ENCODE measurements at regions not wholly inside any gene's neighbourhood (a gene's known extent, or its start where the extent isn't known, plus 50 kb on each side); places are given as distances from the start of the nearest gene placed in this dataset.

- TF ChIP-seq EZH2 (optimal IDR thresholded peaks at IDR 0.05; ENCODE audit: low read depth, low read length) (no peak), EZH2phosphoT487 (IDR thresholded peaks at IDR 0.05; ENCODE audit: low read length) (no peak)
- DNase-seq, result no peak
These were observed 79.8 kb downstream of the RHOB start for GRCh38 chr2:20526708-20527107.

GRCh38 chr2:20528713-20529112 is 81.8 kb downstream of the RHOB start:
- no peaks in the 10 kb centered on the region for H3K9me3 ChIP-seq (replicated peaks; ENCODE audit: insufficient read depth, low read length)
- H3F3A ChIP-seq (ENCODE audit: insufficient read depth, low read length), result no peaks in the 10 kb centered on the region

More at GRCh38 chr2:20526708-20527107, 79.8 kb downstream of the RHOB start:
- Histone ChIP-seq H3K4me2 (ENCODE audit: low read depth, low read length) (no peak overlapping the region), H3K9ac (ENCODE audit: low read length) (no peak overlapping the region), H3K9me2 (replicated peaks; ENCODE audit: insufficient read depth, low read length) (no peaks in the 10 kb centered on the region), H3K27ac (ENCODE audit: low read length) (no peak overlapping the region), H3F3A (ENCODE audit: insufficient read depth, low read length) (no peaks in the 10 kb centered on the region), H3K4me3 (ENCODE audit: low read length) (no peak overlapping the region), H3K79me2 (ENCODE audit: low read length) (no peaks in the 10 kb centered on the region), H3K27me3 (replicated peaks; ENCODE audit: insufficient read depth, low read length) (no peaks in the 10 kb centered on the region), H3K9me3 (replicated peaks; ENCODE audit: insufficient read depth, low read length) (no peaks in the 10 kb centered on the region), H3K36me3 (replicated peaks; ENCODE audit: insufficient read depth, low read length) (no peaks in the 10 kb centered on the region), H2AFZ (ENCODE audit: low read length) (no peak overlapping the region), H3K4me1 (ENCODE audit: low read length) (peaks cover 6% of the 10 kb centered on the region; the same call in 1 of the 2 replicates), H4K20me1 (ENCODE audit: insufficient read depth, low read length) (no peaks in the 10 kb centered on the region)

GRCh38 chr2:20530520-20530919 is 83.6 kb downstream of the RHOB start:
- H3K79me2 ChIP-seq (ENCODE audit: low read length), result no peaks in the 10 kb centered on the region
- H3K27ac ChIP-seq (ENCODE audit: low read length), result no peak overlapping the region
- H3F3A ChIP-seq (ENCODE audit: insufficient read depth, low read length), result no peaks in the 10 kb centered on the region
- DNase-seq, result no peak
- no peaks in the 10 kb centered on the region for H3K9me2 ChIP-seq (replicated peaks; ENCODE audit: insufficient read depth, low read length)
- H3K36me3 ChIP-seq (replicated peaks; ENCODE audit: insufficient read depth, low read length), result no peaks in the 10 kb centered on the region
- H3K4me2 ChIP-seq (ENCODE audit: low read depth, low read length), result no peak overlapping the region
- no peaks in the 10 kb centered on the region for H3K4me1 ChIP-seq (ENCODE audit: low read length)
- no peaks in the 10 kb centered on the region for H3K9me3 ChIP-seq (replicated peaks; ENCODE audit: insufficient read depth, low read length)
- H4K20me1 ChIP-seq (ENCODE audit: insufficient read depth, low read length), result no peaks in the 10 kb centered on the region
- no peak overlapping the region for H3K4me3 ChIP-seq (ENCODE audit: low read length)
- no peaks in the 10 kb centered on the region for H3K27me3 ChIP-seq (replicated peaks; ENCODE audit: insufficient read depth, low read length)
- H3K9ac ChIP-seq (ENCODE audit: low read length), result no peak overlapping the region
- H2AFZ ChIP-seq (ENCODE audit: low read length), result no peak overlapping the region
- no peak for TF ChIP-seq CTCF (IDR thresholded peaks at IDR 0.05; ENCODE audit: low read length)
- no peak for TF ChIP-seq EZH2phosphoT487 (IDR thresholded peaks at IDR 0.05; ENCODE audit: low read length)
- no peak for TF ChIP-seq EZH2 (optimal IDR thresholded peaks at IDR 0.05; ENCODE audit: low read depth, low read length)

More at GRCh38 chr2:20528713-20529112, 81.8 kb downstream of the RHOB start:
- Histone ChIP-seq H3K27me3 (replicated peaks; ENCODE audit: insufficient read depth, low read length) (no peaks in the 10 kb centered on the region), H2AFZ (ENCODE audit: low read length) (no peak overlapping the region), H3K4me1 (ENCODE audit: low read length) (peaks cover 6% of the 10 kb centered on the region; the same call in 1 of the 2 replicates), H3K4me2 (ENCODE audit: low read depth, low read length) (no peak overlapping the region), H3K36me3 (replicated peaks; ENCODE audit: insufficient read depth, low read length) (no peaks in the 10 kb centered on the region), H3K9me2 (replicated peaks; ENCODE audit: insufficient read depth, low read length) (no peaks in the 10 kb centered on the region), H3K9ac (ENCODE audit: low read length) (no peak overlapping the region), H4K20me1 (ENCODE audit: insufficient read depth, low read length) (no peaks in the 10 kb centered on the region), H3K27ac (ENCODE audit: low read length) (no peak overlapping the region), H3K4me3 (ENCODE audit: low read length) (no peak overlapping the region), H3K79me2 (ENCODE audit: low read length) (no peaks in the 10 kb centered on the region)
- no peak for TF ChIP-seq CTCF (IDR thresholded peaks at IDR 0.05; ENCODE audit: low read length)
- no peak for TF ChIP-seq EZH2 (optimal IDR thresholded peaks at IDR 0.05; ENCODE audit: low read depth, low read length)
- no peak for TF ChIP-seq EZH2phosphoT487 (IDR thresholded peaks at IDR 0.05; ENCODE audit: low read length)
- DNase-seq, result no peak

GRCh38 chr2:20531633-20532262 is 84.9 kb downstream of the RHOB start:
- H3F3A ChIP-seq (ENCODE audit: insufficient read depth, low read length), result no peaks in the 10 kb centered on the region
- H3K4me3 ChIP-seq (ENCODE audit: low read length), result no peak overlapping the region
- H4K20me1 ChIP-seq (ENCODE audit: insufficient read depth, low read length), result no peaks in the 10 kb centered on the region
- no peaks in the 10 kb centered on the region for H3K9me2 ChIP-seq (replicated peaks; ENCODE audit: insufficient read depth, low read length)
- no peaks in the 10 kb centered on the region for H3K79me2 ChIP-seq (ENCODE audit: low read length)
- H3K9me3 ChIP-seq (replicated peaks; ENCODE audit: insufficient read depth, low read length), result no peaks in the 10 kb centered on the region
- TF ChIP-seq EZH2 (optimal IDR thresholded peaks at IDR 0.05; ENCODE audit: low read depth, low read length), result no peak
- no peak for TF ChIP-seq EZH2phosphoT487 (IDR thresholded peaks at IDR 0.05; ENCODE audit: low read length)
- TF ChIP-seq CTCF (IDR thresholded peaks at IDR 0.05; ENCODE audit: low read length), result no peak
- H3K36me3 ChIP-seq (replicated peaks; ENCODE audit: insufficient read depth, low read length), result no peaks in the 10 kb centered on the region
- H3K4me1 ChIP-seq (ENCODE audit: low read length), result no peaks in the 10 kb centered on the region
- H3K4me2 ChIP-seq (ENCODE audit: low read depth, low read length), result no peak overlapping the region
- H2AFZ ChIP-seq (ENCODE audit: low read length), result no peak overlapping the region
- H3K27ac ChIP-seq (ENCODE audit: low read length), result no peak overlapping the region
- no peaks in the 10 kb centered on the region for H3K27me3 ChIP-seq (replicated peaks; ENCODE audit: insufficient read depth, low read length)
- H3K9ac ChIP-seq (ENCODE audit: low read length), result no peak overlapping the region
- DNase-seq, result no peak

All from MM.1S (cell line).